ENCODE measurements at regions not wholly inside any gene's neighbourhood (a gene's known extent, or its start where the extent isn't known, plus 50 kb on each side); places are given as distances from the start of the nearest gene placed in this dataset.

- no peak for TF ChIP-seq POLR2AphosphoS5 (IDR thresholded peaks at IDR 0.05; ENCODE audit: low read depth, low read length)
- TF ChIP-seq FOXP2 (optimal IDR thresholded peaks at IDR 0.05; ENCODE audit: borderline replicate concordance, extremely low read depth, extremely low read length, insufficient read depth) = no peak
- no peak for TF ChIP-seq TAF1 (IDR thresholded peaks at IDR 0.05; ENCODE audit: borderline replicate concordance, insufficient read depth, low read length)
- TF ChIP-seq REST (IDR thresholded peaks at IDR 0.05; ENCODE audit: insufficient read depth in 1 of 2, low read depth in 2 of 2, low read length in 2 of 2) = no peak
- no peak for TF ChIP-seq SIN3A (IDR thresholded peaks at IDR 0.05; ENCODE audit: borderline replicate concordance, insufficient read depth, low read length)
Observed at GRCh38 chr15:70407336-70407670, 309.6 kb upstream of the TLE3 start.

DNA sequence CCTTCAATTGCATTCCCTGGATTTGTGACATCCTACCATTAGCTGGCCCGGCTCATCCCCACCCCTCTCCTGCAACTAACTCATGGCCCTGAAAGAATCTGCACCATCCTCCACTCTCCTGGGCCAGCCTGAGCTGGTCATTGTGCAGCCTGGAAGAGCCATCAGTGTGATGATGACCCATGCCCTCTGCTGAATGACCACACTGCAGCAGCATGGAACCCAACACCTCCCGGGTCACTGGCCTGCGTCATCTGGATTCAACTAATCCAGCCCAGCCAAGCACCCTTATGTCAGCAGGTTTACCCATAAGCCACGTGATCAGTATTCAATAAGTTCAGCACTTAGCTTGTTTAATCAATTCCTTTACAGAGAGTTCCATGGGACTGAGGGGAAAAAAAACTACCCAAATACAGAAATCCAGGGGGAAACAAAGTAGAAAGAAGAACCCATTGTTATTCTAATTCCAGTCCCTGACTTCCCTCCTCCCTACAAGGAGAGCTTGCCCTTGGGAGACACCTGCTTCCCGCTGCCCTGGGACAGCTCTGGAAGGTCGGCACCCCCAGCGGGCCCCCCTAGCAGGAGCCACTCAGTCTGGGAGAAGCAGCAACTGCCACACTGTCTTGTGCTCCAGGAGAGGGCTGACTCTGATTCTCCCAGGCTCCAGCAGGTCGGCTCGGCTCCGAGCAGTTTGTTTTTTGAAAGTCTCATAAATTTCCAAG is 309.1 kb upstream of the TLE3 start:
- TF ChIP-seq TAF1 (IDR thresholded peaks at IDR 0.05; ENCODE audit: borderline replicate concordance, insufficient read depth, low read length) = no peak
- no peak for TF ChIP-seq POLR2AphosphoS5 (IDR thresholded peaks at IDR 0.05; ENCODE audit: low read depth, low read length)
- no peak for TF ChIP-seq REST (IDR thresholded peaks at IDR 0.05; ENCODE audit: insufficient read depth in 1 of 2, low read depth in 2 of 2, low read length in 2 of 2)
- no peak for TF ChIP-seq FOXP2 (optimal IDR thresholded peaks at IDR 0.05; ENCODE audit: borderline replicate concordance, extremely low read depth, extremely low read length, insufficient read depth)
- TF ChIP-seq SIN3A (IDR thresholded peaks at IDR 0.05; ENCODE audit: borderline replicate concordance, insufficient read depth, low read length) = no peak

GRCh38 chr15:70401709-70402108 is 304.0 kb upstream of the TLE3 start:
- no peak for TF ChIP-seq POLR2AphosphoS5 (IDR thresholded peaks at IDR 0.05; ENCODE audit: low read depth, low read length)
- TF ChIP-seq REST (IDR thresholded peaks at IDR 0.05; ENCODE audit: insufficient read depth in 1 of 2, low read depth in 2 of 2, low read length in 2 of 2) = no peak

DNA sequence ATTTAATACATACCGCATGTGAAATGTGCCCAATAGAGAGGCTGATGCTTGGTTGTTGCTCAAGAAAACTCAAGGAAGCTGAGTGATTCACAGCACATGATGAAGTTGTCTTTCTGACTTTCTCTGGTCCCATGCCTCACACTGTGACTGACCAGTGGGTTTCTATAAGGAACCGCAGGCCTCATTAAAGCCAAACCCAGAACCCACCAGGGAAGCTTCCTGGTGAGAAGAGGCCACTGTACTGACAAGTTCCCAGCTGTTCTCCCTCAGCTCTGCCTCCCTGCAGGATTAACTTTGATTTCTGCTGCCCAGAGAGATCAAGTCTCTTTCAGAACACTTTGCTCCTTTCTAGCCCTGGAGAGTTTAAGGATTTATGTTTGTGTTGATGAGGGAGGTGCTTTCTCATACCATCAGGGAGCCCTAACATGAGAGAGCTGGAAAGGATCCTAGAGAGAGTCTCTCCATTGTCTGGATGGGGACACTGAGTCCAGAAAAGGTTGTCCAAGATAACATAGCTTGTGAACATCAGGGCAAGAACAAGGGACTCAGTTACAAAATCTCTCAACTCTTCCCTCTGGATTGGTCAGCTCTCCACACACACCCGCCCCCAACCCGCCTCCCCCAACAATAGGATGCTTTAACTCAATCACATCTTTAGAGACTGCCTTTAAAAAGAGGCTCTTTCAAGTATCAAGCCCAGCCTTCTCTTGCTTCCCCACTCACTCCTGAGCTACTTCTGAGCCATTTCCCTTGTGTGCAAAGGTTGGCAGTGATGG is 303.2 kb upstream of the TLE3 start:
- TF ChIP-seq SIN3A (IDR thresholded peaks at IDR 0.05; ENCODE audit: borderline replicate concordance, insufficient read depth, low read length) (no peak), POLR2AphosphoS5 (IDR thresholded peaks at IDR 0.05; ENCODE audit: low read depth, low read length) (no peak), TAF1 (IDR thresholded peaks at IDR 0.05; ENCODE audit: borderline replicate concordance, insufficient read depth, low read length) (no peak), FOXP2 (optimal IDR thresholded peaks at IDR 0.05; ENCODE audit: borderline replicate concordance, extremely low read depth, extremely low read length, insufficient read depth) (no peak), REST (IDR thresholded peaks at IDR 0.05; ENCODE audit: insufficient read depth in 1 of 2, low read depth in 2 of 2, low read length in 2 of 2) (no peak)
